ENCODE measurements at regions not wholly inside any gene's neighbourhood (a gene's known extent, or its start where the extent isn't known, plus 50 kb on each side); places are given as distances from the start of the nearest gene placed in this dataset.

GRCh38 chr16:73408716-73409115 is 360.8 kb upstream of the ZFHX3 start:
- no peak for DNase-seq (ENCODE audit: low read depth, low spot score)
- no peaks in the 10 kb centered on the region for H4K20me1 ChIP-seq (ENCODE audit: control insufficient read depth, extremely low read depth, insufficient read depth, low read length)
- H3K4me3 ChIP-seq (ENCODE audit: control insufficient read depth in 2 of 3, extremely low read depth in 1 of 3, insufficient read depth in 2 of 3, low read depth in 1 of 3, low read length in 3 of 3): no peak overlapping the region
- H3K27me3 ChIP-seq (ENCODE audit: control insufficient read depth, extremely low read depth, insufficient read depth, low read length): no peaks in the 10 kb centered on the region
- no peaks in the 10 kb centered on the region for H3K4me1 ChIP-seq (ENCODE audit: control insufficient read depth, extremely low read depth, insufficient read depth, low read length)
- H3K4me2 ChIP-seq (ENCODE audit: control insufficient read depth, extremely low read depth, insufficient read depth, low read depth, low read length): no peak overlapping the region
- no peak for FAIRE-seq
- H3K79me2 ChIP-seq (ENCODE audit: control insufficient read depth, insufficient read depth, low read length): no peaks in the 10 kb centered on the region
- H3K9me1 ChIP-seq (ENCODE audit: control insufficient read depth, extremely low read depth, insufficient read depth, low read length): no peaks in the 10 kb centered on the region
- H3K9ac ChIP-seq (ENCODE audit: control insufficient read depth, extremely low read depth, insufficient read depth, low read length): no peak overlapping the region
- no peaks in the 10 kb centered on the region for H3K36me3 ChIP-seq (ENCODE audit: control insufficient read depth in 2 of 2, extremely low read depth in 1 of 2, insufficient read depth in 2 of 2, low read length in 2 of 2)
- H3K27ac ChIP-seq (ENCODE audit: control insufficient read depth, insufficient read depth, low read length): no peak overlapping the region
- no peak overlapping the region for H2AFZ ChIP-seq (ENCODE audit: control insufficient read depth, low read length)
- no peaks in the 10 kb centered on the region for H3K9me3 ChIP-seq (ENCODE audit: control insufficient read depth, low read depth, low read length)
- dilution Hi-C loops (cut with MboI; ENCODE audit: extremely low pct_ligation_motif_present, low sequenced_read_pairs): no loop called here
- TF ChIP-seq CTCF (optimal IDR thresholded peaks at IDR 0.05 in 1 of 3, IDR thresholded peaks at IDR 0.05 in 1 of 3, conservative IDR thresholded peaks at IDR 0.05 in 1 of 3; ENCODE audit: extremely low read depth in 1 of 3, insufficient read depth in 2 of 3, low read length in 3 of 3): no peak
- no peak for TF ChIP-seq EZH2 (IDR thresholded peaks at IDR 0.05; ENCODE audit: low read length)

- no peaks in the 10 kb centered on the region for H3K4me1 ChIP-seq (ENCODE audit: control insufficient read depth, extremely low read depth, insufficient read depth, low read length)
- H3K4me3 ChIP-seq (ENCODE audit: control insufficient read depth in 2 of 3, extremely low read depth in 1 of 3, insufficient read depth in 2 of 3, low read depth in 1 of 3, low read length in 3 of 3): no peak overlapping the region
- TF ChIP-seq EZH2 (IDR thresholded peaks at IDR 0.05; ENCODE audit: low read length) (no peak), CTCF (optimal IDR thresholded peaks at IDR 0.05 in 1 of 3, IDR thresholded peaks at IDR 0.05 in 1 of 3, conservative IDR thresholded peaks at IDR 0.05 in 1 of 3; ENCODE audit: extremely low read depth in 1 of 3, insufficient read depth in 2 of 3, low read length in 3 of 3) (no peak)
- H3K36me3 ChIP-seq (ENCODE audit: control insufficient read depth in 2 of 2, extremely low read depth in 1 of 2, insufficient read depth in 2 of 2, low read length in 2 of 2): no peaks in the 10 kb centered on the region
- no peaks in the 10 kb centered on the region for H3K79me2 ChIP-seq (ENCODE audit: control insufficient read depth, insufficient read depth, low read length)
- no peaks in the 10 kb centered on the region for H3K27me3 ChIP-seq (ENCODE audit: control insufficient read depth, extremely low read depth, insufficient read depth, low read length)
- no peak overlapping the region for H3K27ac ChIP-seq (ENCODE audit: control insufficient read depth, insufficient read depth, low read length)
- FAIRE-seq (no peak), DNase-seq (ENCODE audit: low read depth, low spot score) (no peak)
- no peaks in the 10 kb centered on the region for H4K20me1 ChIP-seq (ENCODE audit: control insufficient read depth, extremely low read depth, insufficient read depth, low read length)
- H3K9me3 ChIP-seq (ENCODE audit: control insufficient read depth, low read depth, low read length): no peaks in the 10 kb centered on the region
- no peak overlapping the region for H3K9ac ChIP-seq (ENCODE audit: control insufficient read depth, extremely low read depth, insufficient read depth, low read length)
- H3K9me1 ChIP-seq (ENCODE audit: control insufficient read depth, extremely low read depth, insufficient read depth, low read length): no peaks in the 10 kb centered on the region
- no peak overlapping the region for H3K4me2 ChIP-seq (ENCODE audit: control insufficient read depth, extremely low read depth, insufficient read depth, low read depth, low read length)
- no peak overlapping the region for H2AFZ ChIP-seq (ENCODE audit: control insufficient read depth, low read length)
- dilution Hi-C loops (cut with MboI; ENCODE audit: extremely low pct_ligation_motif_present, low sequenced_read_pairs): no loop called here
Observed at GRCh38 chr16:73408311-73408710, 360.4 kb upstream of the ZFHX3 start.

Data from keratinocyte (primary cell).